PC-3 (cell line): ENCODE measurements at regions not wholly inside any gene's neighbourhood (a gene's known extent, or its start where the extent isn't known, plus 50 kb on each side); places are given as distances from the start of the nearest gene placed in this dataset.

ENCODE experiments used
- ATAC-seq: fragments of 200-7000 bp; cut with Tn5 transposase; 2 replicates; pipeline ENCODE4 v1.9.1; 2020; ENCODE audit warnings: mild to moderate bottlenecking, moderate library complexity
- BruUV-seq: library from RNA; stranded (reverse); fragments of 400-500 nt; replicated peaks from 2 replicates; lab custom pipeline; 2021; lab: Mats Ljungman, UMichigan
- CTCF ChIA-PET: fragments of 300-600 bp; sonication (Branson Sonifier 250); formaldehyde crosslinking; loops from one replicate; lab custom pipeline; 2022; ENCODE audit warnings: antibody characterized with exemption; lab: Charles Lee
- POLR2A ChIA-PET: fragments of 300-600 bp; sonication (Branson Sonifier 250); formaldehyde crosslinking; loops from one replicate; lab custom pipeline; 2022; ENCODE audit warnings: antibody characterized with exemption; ENCODE audit not compliant: unreplicated experiment; lab: Charles Lee
- DNase-seq: peaks from one replicate; pipeline ENCODE4 v3.0.0-alpha.2; 2015
- H2AFZ ChIP-seq: fragments of 300-600 bp; sonication (generic); 2 replicates; pipeline ENCODE4 v1.6.0; 2016; ENCODE audit warnings: antibody characterized with exemption, low read length
- H3F3A ChIP-seq: fragments of 300-600 bp; sonication (generic); one replicate; pipeline ENCODE4 v1.6.0; 2017; ENCODE audit warnings: antibody characterized with exemption, low read length, control low read depth, mild to moderate bottlenecking; ENCODE audit not compliant: unreplicated experiment
- H3K27ac ChIP-seq: fragments of 300-600 bp; sonication (generic); 2 replicates; pipeline ENCODE4 v1.5.1; 2016; ENCODE audit warnings: mild to moderate bottlenecking, low read length
- H3K27me3 ChIP-seq: fragments of 300-600 bp; sonication (generic); 2 replicates; pipeline ENCODE4 v1.6.1; 2016; ENCODE audit warnings: low read length, mixed read lengths
- H3K36me3 ChIP-seq: fragments of 300-600 bp; sonication (generic); 2 replicates; pipeline ENCODE4 v1.6.1; 2016; ENCODE audit warnings: low read depth, mixed run types, low read length, mixed read lengths
- H3K4me1 ChIP-seq: fragments of 300-600 bp; sonication (generic); 2 replicates; pipeline ENCODE4 v1.5.1; 2016; ENCODE audit warnings: low read length; ENCODE audit not compliant: insufficient read depth
- H3K4me2 ChIP-seq: fragments of 300-600 bp; sonication (generic); 2 replicates; pipeline ENCODE4 v1.6.0; 2016; ENCODE audit warnings: low read length
- H3K4me3 ChIP-seq: fragments of 300-600 bp; sonication (generic); 2 replicates; pipeline ENCODE4 v1.5.1; 2016; ENCODE audit warnings: mild to moderate bottlenecking, low read length, mixed read lengths
- H3K79me2 ChIP-seq: fragments of 300-600 bp; sonication (generic); 2 replicates; pipeline ENCODE4 v1.6.1; 2017; ENCODE audit warnings: low read length, mixed read lengths
- H3K9ac ChIP-seq: fragments of 300-600 bp; sonication (generic); 2 replicates; pipeline ENCODE4 v1.6.0; 2016; ENCODE audit warnings: mild to moderate bottlenecking, low read length
- H3K9me2 ChIP-seq: fragments of 300-600 bp; sonication (generic); replicated peaks from 2 replicates; pipeline ENCODE4 v1.6.1; 2016; ENCODE audit warnings: mixed run types, low read length, mixed read lengths
- H3K9me3 ChIP-seq: fragments of 300-600 bp; sonication (generic); 2 replicates; pipeline ENCODE4 v1.6.1; 2016; ENCODE audit warnings: low read length, mixed read lengths
- H4K20me1 ChIP-seq: fragments of 300-600 bp; sonication (generic); 2 replicates; pipeline ENCODE4 v1.6.1; 2016; ENCODE audit warnings: low read length, mixed read lengths
- CTCF ChIP-seq: fragments of 300-600 bp; sonication (generic); conservative IDR thresholded peaks from 2 replicates; pipeline ENCODE4 v1.5.1; 2017; ENCODE audit warnings: antibody characterized with exemption, low read depth, mild to moderate bottlenecking, low read length
- EZH2 ChIP-seq: fragments of 300-600 bp; sonication (generic); IDR thresholded peaks from one replicate; pipeline ENCODE4 v1.6.1; 2017; ENCODE audit warnings: antibody characterized with exemption, mild to moderate bottlenecking, low read length; ENCODE audit not compliant: unreplicated experiment
- EZH2phosphoT487 ChIP-seq: fragments of 300-600 bp; sonication (generic); IDR thresholded peaks from 2 replicates; pipeline ENCODE4 v1.6.1; 2018; ENCODE audit warnings: mild to moderate bottlenecking, antibody characterized with exemption, low read length, borderline replicate concordance
- intact Hi-C: fragments of 100-400 bp; cut with micrococcal nuclease; formaldehyde crosslinking; loops from 2 replicates; pipeline ENCODE4 v1.9.0; 2023

- ChIA-PET POLR2A (no interaction called here), CTCF (no interaction called here)
- DNase-seq (no peak), ATAC-seq (no peak)
- no peaks in the 10 kb centered on the region for H4K20me1 ChIP-seq
- H3K27me3 ChIP-seq = no peaks in the 10 kb centered on the region
- H3K27ac ChIP-seq = no peak overlapping the region
- BruUV-seq = no TSS peak
- intact Hi-C loops = no loop called here
- no peak overlapping the region for H3K4me3 ChIP-seq
- no peak overlapping the region for H3K4me2 ChIP-seq
- H3K9ac ChIP-seq = no peak overlapping the region
- no peaks in the 10 kb centered on the region for H3K4me1 ChIP-seq
- H3F3A ChIP-seq = no peaks in the 10 kb centered on the region
- H2AFZ ChIP-seq = no peak overlapping the region
- no peaks in the 10 kb centered on the region for H3K9me3 ChIP-seq
- TF ChIP-seq CTCF (no peak), EZH2 (no peak), EZH2phosphoT487 (no peak)
- no peaks in the 10 kb centered on the region for H3K79me2 ChIP-seq
- H3K36me3 ChIP-seq = no peaks in the 10 kb centered on the region
- H3K9me2 ChIP-seq = no peaks in the 10 kb centered on the region
Measured at GRCh38 chr4:156538651-156539257, 432.8 kb downstream of the PDGFC start.

- no peak overlapping the region for H2AFZ ChIP-seq
- no peak overlapping the region for H3K27ac ChIP-seq
- H3F3A ChIP-seq = no peaks in the 10 kb centered on the region
- no peaks in the 10 kb centered on the region for H3K36me3 ChIP-seq
- DNase-seq (no peak), ATAC-seq (no peak)
- intact Hi-C loops = no loop called here
- no peaks in the 10 kb centered on the region for H3K4me1 ChIP-seq
- H3K9me2 ChIP-seq = no peaks in the 10 kb centered on the region
- no peaks in the 10 kb centered on the region for H3K79me2 ChIP-seq
- H3K4me3 ChIP-seq = no peak overlapping the region
- no peak overlapping the region for H3K4me2 ChIP-seq
- H3K27me3 ChIP-seq = no peaks in the 10 kb centered on the region
- ChIA-PET POLR2A (no interaction called here), CTCF (no interaction called here)
- no peaks in the 10 kb centered on the region for H3K9me3 ChIP-seq
- TF ChIP-seq EZH2phosphoT487 (no peak), CTCF (no peak), EZH2 (no peak)
- BruUV-seq = no TSS peak
- no peak overlapping the region for H3K9ac ChIP-seq
- H4K20me1 ChIP-seq = no peaks in the 10 kb centered on the region
Measured at GRCh38 chr4:156538210-156538609, 433.4 kb downstream of the PDGFC start.

- no peak for DNase-seq
- ATAC-seq = no peak
- no peak overlapping the region for H3K4me2 ChIP-seq
- H3K4me3 ChIP-seq = no peak overlapping the region
- H3K27ac ChIP-seq = no peak overlapping the region
- intact Hi-C loops = no loop called here
- H3K36me3 ChIP-seq = no peaks in the 10 kb centered on the region
- BruUV-seq = no TSS peak
- no peaks in the 10 kb centered on the region for H3K79me2 ChIP-seq
- no peaks in the 10 kb centered on the region for H3F3A ChIP-seq
- H2AFZ ChIP-seq = no peak overlapping the region
- H3K4me1 ChIP-seq = no peaks in the 10 kb centered on the region
- no peak overlapping the region for H3K9ac ChIP-seq
- POLR2A ChIA-PET = no interaction called here
- H3K9me2 ChIP-seq = no peaks in the 10 kb centered on the region
- CTCF ChIA-PET = interaction anchor here (0.6 to 0.9 kb wide), 2 partner anchors 61 to 369 kb away, joined by 3 read pairs; no protein-coding TSS in a partner anchor
- TF ChIP-seq EZH2phosphoT487 (no peak), EZH2 (no peak), CTCF (no peak)
- H4K20me1 ChIP-seq = no peaks in the 10 kb centered on the region
- no peaks in the 10 kb centered on the region for H3K27me3 ChIP-seq
- no peaks in the 10 kb centered on the region for H3K9me3 ChIP-seq
Measured at GRCh38 chr4:156537286-156537685, 434.3 kb downstream of the PDGFC start.
